Progenitor cell of endocrine pancreas (in vitro differentiated cells): ENCODE measurements at regions not wholly inside any gene's neighbourhood (a gene's known extent, or its start where the extent isn't known, plus 50 kb on each side); places are given as distances from the start of the nearest gene placed in this dataset.

Experiments
- DNase-seq: peaks from one replicate; pipeline ENCODE4 v3.0.0; 2021; ENCODE audit warnings: low spot score; ENCODE audit not compliant: unreplicated experiment
- H3K27ac Mint-ChIP-seq: 2 replicates; pipeline ENCODE4 v1.8.0; 2021; ENCODE audit warnings: mild to moderate bottlenecking, moderate library complexity, mixed read lengths
- H3K27me3 Mint-ChIP-seq: 2 replicates; pipeline ENCODE4 v1.8.0; 2021; ENCODE audit warnings: mixed read lengths
- H3K36me3 Mint-ChIP-seq: 2 replicates; pipeline ENCODE4 v1.8.0; 2022; ENCODE audit warnings: mixed read lengths; ENCODE audit not compliant: insufficient read depth
- H3K4me1 Mint-ChIP-seq: 2 replicates; pipeline ENCODE4 v1.8.0; 2021; ENCODE audit warnings: low read depth, mixed read lengths
- H3K4me3 Mint-ChIP-seq: 2 replicates; pipeline ENCODE4 v1.8.0; 2021; ENCODE audit warnings: low read depth, mild to moderate bottlenecking, moderate library complexity, mixed read lengths
- H3K9me3 Mint-ChIP-seq: 2 replicates; pipeline ENCODE4 v1.8.0; 2021; ENCODE audit warnings: low read depth, mixed read lengths
- CTCF ChIP-seq: fragments of 200-600 bp; sonication (generic); IDR thresholded peaks from one replicate; pipeline ENCODE4 v1.5.0; 2021; ENCODE audit warnings: antibody characterized with exemption, mild to moderate bottlenecking; ENCODE audit not compliant: unreplicated experiment

- Mint-ChIP-seq H3K36me3 (no peaks in the 10 kb centered on the region), H3K4me1 (no peaks in the 10 kb centered on the region), H3K27ac (no peak overlapping the region), H3K9me3 (no peaks in the 10 kb centered on the region), H3K4me3 (no peak overlapping the region), H3K27me3 (peaks cover 14% of the 10 kb centered on the region)
- no peak for DNase-seq
- TF ChIP-seq CTCF: no peak
Measured at GRCh38 chr2:176546550-176546949, 277.3 kb downstream of the MTX2 start.

GRCh38 chr2:176552501-176553135, 283.4 kb downstream of the MTX2 start:
- Mint-ChIP-seq H3K27ac (no peak overlapping the region), H3K4me3 (no peak overlapping the region), H3K4me1 (peaks cover 1% of the 10 kb centered on the region), H3K27me3 (peaks cover 43% of the 10 kb centered on the region), H3K36me3 (no peaks in the 10 kb centered on the region), H3K9me3 (no peaks in the 10 kb centered on the region)
- no peak for DNase-seq
- TF ChIP-seq CTCF: no peak

- Mint-ChIP-seq H3K4me3 (peak overlapping the region; percentile 70), H3K4me1 (peaks cover 1% of the 10 kb centered on the region), H3K27me3 (peaks cover 43% of the 10 kb centered on the region), H3K36me3 (no peaks in the 10 kb centered on the region), H3K27ac (no peak overlapping the region), H3K9me3 (no peaks in the 10 kb centered on the region)
- TF ChIP-seq CTCF: no peak
- DNase-seq: no peak
Measured at GRCh38 chr2:176553685-176554100, 284.5 kb downstream of the MTX2 start.

DNA sequence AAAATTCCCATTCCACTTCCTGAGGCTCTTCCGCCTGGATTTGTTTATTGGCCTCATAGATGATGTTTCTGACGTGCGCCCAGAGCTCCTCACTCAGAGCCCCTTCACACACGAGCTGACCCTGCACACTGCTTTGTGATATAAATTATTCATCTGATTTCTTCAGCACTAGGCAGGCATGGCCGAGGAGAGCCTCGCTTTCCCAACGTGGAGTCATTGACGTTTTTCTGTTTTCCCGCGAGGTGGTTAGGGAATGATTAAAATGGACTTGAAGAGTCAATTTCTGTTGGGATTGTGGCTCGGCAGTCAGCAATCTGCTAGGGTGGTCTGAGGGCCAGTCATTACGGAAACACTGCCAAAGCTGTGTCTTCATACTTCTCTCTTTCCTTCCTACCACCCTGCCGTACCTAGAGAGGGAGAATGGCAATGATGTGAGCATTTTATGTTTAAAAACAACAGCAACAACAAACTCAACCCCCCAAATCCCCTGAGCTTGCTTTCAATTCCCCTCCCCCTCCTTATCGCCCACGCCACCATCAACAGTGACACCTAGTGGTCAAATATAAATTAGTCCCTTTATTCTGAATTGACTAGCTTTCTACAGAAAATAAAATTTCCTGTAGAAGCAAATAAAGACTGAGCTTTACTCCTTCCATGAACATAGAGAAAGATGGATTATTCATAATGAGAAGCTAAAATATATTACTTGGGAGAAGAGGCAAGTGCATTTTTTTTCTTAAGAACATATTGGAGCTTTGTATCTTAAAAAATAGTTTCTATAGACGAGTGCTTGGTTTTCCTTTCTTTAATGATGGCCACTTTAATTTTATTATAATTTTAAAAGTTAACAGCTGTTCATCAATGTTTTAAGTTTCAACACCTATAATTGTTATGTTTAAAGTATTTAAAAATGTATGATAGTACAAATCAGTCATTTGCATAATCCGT, 285.1 kb downstream of the MTX2 start:
- Mint-ChIP-seq H3K27me3 (peaks cover 45% of the 10 kb centered on the region), H3K9me3 (no peaks in the 10 kb centered on the region), H3K4me3 (peak overlapping the region; percentile 70), H3K4me1 (peaks cover 1% of the 10 kb centered on the region), H3K36me3 (no peaks in the 10 kb centered on the region), H3K27ac (peak overlapping the region; percentile 35)
- peak; percentile 78 for TF ChIP-seq CTCF
- no peak for DNase-seq

DNA sequence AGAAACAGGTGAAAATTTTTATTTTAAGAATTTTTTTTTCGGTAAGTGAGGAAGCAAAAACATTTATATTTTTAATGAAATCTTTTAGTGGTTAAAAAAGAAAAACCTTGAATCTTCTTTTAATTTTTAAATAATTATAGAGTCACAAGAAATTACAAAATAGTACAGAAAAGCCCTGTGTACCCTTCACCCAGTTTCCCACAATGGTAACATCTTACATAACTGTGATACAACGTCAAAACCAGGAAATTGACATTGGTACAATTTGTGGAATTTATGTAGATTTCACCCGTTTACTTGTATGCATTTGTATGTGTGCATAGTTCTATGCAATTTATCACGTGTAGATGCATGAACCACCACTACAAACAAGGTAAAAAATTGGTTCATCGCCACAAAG, 285.9 kb downstream of the MTX2 start:
- DNase-seq: no peak

More for the DNA sequence above, 285.9 kb downstream of the MTX2 start:
- H3K4me1 Mint-ChIP-seq: peaks cover 3% of the 10 kb centered on the region
- no peaks in the 10 kb centered on the region for H3K9me3 Mint-ChIP-seq
- no peak overlapping the region for H3K4me3 Mint-ChIP-seq
- H3K36me3 Mint-ChIP-seq: no peaks in the 10 kb centered on the region
- H3K27ac Mint-ChIP-seq: no peak overlapping the region
- no peak for TF ChIP-seq CTCF
- peaks cover 48% of the 10 kb centered on the region for H3K27me3 Mint-ChIP-seq
